K562 (cell line): ENCODE measurements at regions not wholly inside any gene's neighbourhood (a gene's known extent, or its start where the extent isn't known, plus 50 kb on each side); places are given as distances from the start of the nearest gene placed in this dataset.

Experiments used
- ATF1 ChIP-seq, 2 experiments: fragments of 450-650 bp in 1 of 2; IDR thresholded peaks; 2 replicates each; pipeline ENCODE4 v1.6.1; 2016; ENCODE audit warnings: missing compliant biosample characterization in 1 of 2, missing genetic modification characterization in 1 of 2
- EHMT2 ChIP-seq: fragments of 450-650 bp; IDR thresholded peaks from 2 replicates; pipeline ENCODE4 v1.6.1; 2018; ENCODE audit warnings: antibody characterized with exemption
- GATAD2B ChIP-seq: fragments of 450-650 bp; IDR thresholded peaks from 2 replicates; pipeline ENCODE4 v1.6.1; 2017; ENCODE audit warnings: mild to moderate bottlenecking, borderline replicate concordance
- HINFP ChIP-seq: fragments of 450-650 bp; conservative IDR thresholded peaks from 2 replicates; pipeline ENCODE4 v1.6.1; 2016; ENCODE audit warnings: missing genetic modification characterization, low read depth, mild to moderate bottlenecking, control low read depth, missing compliant biosample characterization
- IRF2 ChIP-seq: sonication (generic); formaldehyde crosslinking; IDR thresholded peaks from 2 replicates; pipeline ENCODE4 v1.8.1; 2022; ENCODE audit warnings: mild to moderate bottlenecking, missing genetic modification reagents
- KDM1A ChIP-seq, 2 experiments: fragments of 450-650 bp; IDR thresholded peaks; 2 replicates each; pipeline ENCODE4 v1.6.1; 2016; ENCODE audit warnings: mild to moderate bottlenecking in 2 of 2
- KDM5B ChIP-seq: fragments of 200-600 bp; sonication (generic); IDR thresholded peaks from 2 replicates; pipeline ENCODE4 v1.6.1; 2012; ENCODE audit warnings: low read depth, mild to moderate bottlenecking, moderate library complexity, low read length, control low read depth, inconsistent platforms; ENCODE audit not compliant: insufficient replicate concordance
- KLF6 ChIP-seq: fragments of 250-450 bp; sonication (Bioruptor Pico); IDR thresholded peaks from 2 replicates; pipeline ENCODE4 v1.4.0; 2020; ENCODE audit warnings: mild to moderate bottlenecking, moderate library complexity, borderline replicate concordance
- MAFF ChIP-seq: IDR thresholded peaks from 2 replicates; pipeline ENCODE4 v1.6.1; 2012; ENCODE audit warnings: low read length, improper control_type of control experiment
- NFE2 ChIP-seq: IDR thresholded peaks from 2 replicates; pipeline ENCODE4 v1.6.1; 2014; ENCODE audit warnings: antibody characterized with exemption, low read depth
- PURB ChIP-seq: sonication (generic); formaldehyde crosslinking; IDR thresholded peaks from 2 replicates; pipeline ENCODE4 v1.9.0; 2021; ENCODE audit warnings: low read depth, mild to moderate bottlenecking, missing genetic modification reagents
- TCF7 ChIP-seq: sonication (generic); IDR thresholded peaks from 2 replicates; pipeline ENCODE4 v1.6.1; 2016; ENCODE audit warnings: antibody characterized with exemption, borderline replicate concordance
- ZBTB40 ChIP-seq, 2 experiments: fragments of 450-650 bp in 1 of 2; sonication (generic) in 1 of 2; formaldehyde crosslinking in 1 of 2; IDR thresholded peaks; 2 replicates each; pipeline versions ENCODE4 v1.7.1 to v1.9.0; 2016 to 2022; ENCODE audit warnings: inconsistent platforms in 1 of 2, mild to moderate bottlenecking in 1 of 2, missing genetic modification reagents in 1 of 2
- ZNF165 ChIP-seq: fragments of 250-450 bp; sonication (Bioruptor Pico); IDR thresholded peaks from 2 replicates; pipeline ENCODE4 v1.4.0; 2020; ENCODE audit warnings: borderline replicate concordance

DNA sequence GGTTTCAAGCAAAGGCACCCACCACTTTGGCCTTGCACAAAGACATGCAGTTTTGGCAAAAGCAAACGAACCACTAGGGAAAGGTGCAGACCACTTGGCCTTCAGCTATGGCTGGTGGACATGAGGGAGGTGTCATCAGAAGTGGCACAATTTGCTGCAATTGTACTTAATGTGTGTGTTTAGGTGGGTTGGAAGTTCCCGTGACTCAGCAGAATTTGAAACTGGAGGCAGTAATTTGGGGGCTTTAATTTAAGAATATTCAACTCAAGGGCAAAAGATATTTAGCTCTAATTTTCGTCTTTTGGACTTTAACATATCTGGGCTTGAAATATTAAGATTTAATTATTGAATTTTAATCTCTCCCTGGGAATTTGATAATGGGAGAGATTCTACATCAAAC, 115.6 kb upstream of the NOCT start (continued):
- peak; percentile 72 for TF ChIP-seq NFE2
- TF ChIP-seq KDM5B = no peak
- TF ChIP-seq HINFP (tag) = no peak
- no peak for TF ChIP-seq KDM1A (IDR thresholded peaks at IDR 0.05)
- no peak for TF ChIP-seq KLF6 (CRISPR knock-in tag)
- TF ChIP-seq ZNF165 (CRISPR knock-in tag) = no peak
- TF ChIP-seq MAFF = peak; percentile 67
- TF ChIP-seq GATAD2B = no peak
- TF ChIP-seq ZBTB40 (IDR thresholded peaks at IDR 0.05) = no peak
- no peak for TF ChIP-seq ZBTB40 (CRISPR knock-in tag; IDR thresholded peaks at IDR 0.05)
- TF ChIP-seq ATF1 (CRISPR knock-in tag; IDR thresholded peaks at IDR 0.05) = no peak
- no peak for TF ChIP-seq ATF1 (tag; IDR thresholded peaks at IDR 0.05)
- no peak for TF ChIP-seq EHMT2
- TF ChIP-seq IRF2 (CRISPR knock-in tag) = no peak
- no peak for TF ChIP-seq TCF7
- no peak for TF ChIP-seq PURB (CRISPR knock-in tag)
